GM18907 (cell line): ENCODE measurements at regions not wholly inside any gene's neighbourhood (a gene's known extent, or its start where the extent isn't known, plus 50 kb on each side); places are given as distances from the start of the nearest gene placed in this dataset.
A peak's percentile ranks its signal among the peaks of the same experiment; 100 is the strongest.
"Not testable (repeated sequence)": the region's sequence is repeated elsewhere in the genome, so short reads cannot be mapped to it uniquely, and the experiment has no call there.

ENCODE experiments used
- ATAC-seq: cut with Tn5 transposase; IDR thresholded peaks from one replicate; pipeline ENCODE4 v1.9.1; 2021; ENCODE audit warnings: mild to moderate bottlenecking, moderate library complexity; ENCODE audit not compliant: unreplicated experiment

DNA sequence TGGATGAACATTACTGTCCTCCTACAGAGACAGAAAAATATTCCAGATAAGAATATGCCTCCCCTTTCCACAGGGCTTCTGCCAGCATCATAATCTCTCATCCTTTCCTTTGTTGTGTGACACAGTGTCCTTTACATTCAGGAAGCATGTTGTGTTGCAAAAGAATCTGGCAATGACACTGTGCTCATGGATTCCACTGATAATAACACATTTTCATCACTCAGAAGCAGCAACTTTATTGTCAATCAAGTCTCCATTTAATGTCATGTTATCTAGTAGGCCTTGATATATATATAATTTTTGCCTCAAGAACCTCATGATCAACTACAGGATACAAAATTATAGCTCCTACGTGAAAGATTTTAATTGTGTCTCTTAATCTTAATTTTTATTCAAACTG lies 833.9 kb downstream of the FSTL5 start:
- no peak for ATAC-seq

DNA sequence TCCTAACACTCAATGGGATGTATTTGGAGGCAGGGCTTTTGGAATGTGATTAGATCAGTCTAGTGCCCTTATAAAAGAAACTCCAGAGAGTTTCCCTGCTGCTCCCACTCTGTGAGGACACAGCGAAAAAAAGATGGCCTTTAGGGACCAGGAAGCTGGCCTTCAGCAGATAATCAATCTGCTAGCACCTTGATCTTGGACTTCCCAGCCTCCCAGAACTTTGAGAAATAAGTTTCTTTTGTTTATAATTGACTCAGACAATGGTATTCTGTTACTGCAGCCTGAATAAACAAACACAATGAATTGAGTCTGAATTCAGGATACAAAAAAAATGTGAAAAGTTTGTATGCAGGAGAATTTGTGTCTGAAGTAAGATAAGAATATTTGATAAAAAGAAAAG lies 842.1 kb downstream of the FSTL5 start:
- no peak for ATAC-seq

DNA sequence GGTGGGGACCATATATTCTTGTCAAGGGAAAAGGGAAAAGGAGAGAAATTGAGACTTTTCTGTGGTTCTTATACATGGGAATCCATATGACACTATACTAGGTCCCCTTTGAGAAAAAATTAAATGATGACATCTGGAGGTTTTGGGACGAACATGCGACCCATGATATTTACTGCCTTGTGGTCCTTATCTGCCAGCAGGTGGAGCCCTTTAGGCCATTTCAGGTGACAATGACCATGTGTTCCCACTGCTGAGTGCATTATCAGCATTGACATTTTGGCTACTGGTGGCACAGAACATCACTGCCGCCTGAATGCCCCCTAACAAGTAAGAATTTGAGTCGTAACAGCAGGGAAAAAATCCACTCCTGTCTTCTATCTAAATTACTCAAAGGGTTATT lies 843.4 kb downstream of the FSTL5 start:
- ATAC-seq, result peak; percentile 60

DNA sequence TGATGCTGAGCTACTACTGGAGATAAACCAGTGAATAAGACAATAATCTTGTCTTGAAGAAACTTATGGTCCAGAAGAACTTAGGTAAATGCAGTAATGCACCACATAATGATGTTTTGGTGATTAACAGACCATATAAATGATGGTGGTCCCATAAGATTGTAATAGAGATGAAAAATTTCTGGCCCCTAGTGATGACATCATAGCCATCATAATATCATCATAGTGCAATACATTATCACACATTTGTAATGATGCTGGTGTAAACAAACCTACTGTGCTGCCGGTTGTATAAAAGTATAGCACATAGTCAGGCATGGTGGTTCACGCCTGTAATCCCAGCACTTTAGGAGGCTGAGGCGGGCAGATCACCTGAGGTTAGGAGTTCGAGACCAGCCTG lies 846.8 kb downstream of the FSTL5 start:
- ATAC-seq, result no peak

DNA sequence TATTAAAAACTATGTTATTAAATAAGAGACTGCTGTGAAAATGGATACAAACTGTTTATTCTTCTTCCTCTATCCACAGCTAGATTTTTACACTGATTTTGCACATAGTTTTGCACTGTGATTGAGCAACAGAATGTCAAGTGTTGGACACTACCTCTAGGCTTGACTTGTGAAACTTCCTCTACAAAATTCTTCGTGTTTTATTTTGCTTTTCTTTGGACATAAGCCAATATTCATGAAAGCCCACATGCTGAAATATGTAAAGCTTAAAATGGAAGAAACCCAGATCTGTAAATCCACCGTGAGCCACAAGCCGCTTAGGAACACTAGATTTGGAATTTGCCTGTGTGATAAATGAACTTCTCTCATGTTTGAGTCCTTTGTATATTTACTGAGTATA lies 849.4 kb downstream of the FSTL5 start:
- no peak for ATAC-seq

DNA sequence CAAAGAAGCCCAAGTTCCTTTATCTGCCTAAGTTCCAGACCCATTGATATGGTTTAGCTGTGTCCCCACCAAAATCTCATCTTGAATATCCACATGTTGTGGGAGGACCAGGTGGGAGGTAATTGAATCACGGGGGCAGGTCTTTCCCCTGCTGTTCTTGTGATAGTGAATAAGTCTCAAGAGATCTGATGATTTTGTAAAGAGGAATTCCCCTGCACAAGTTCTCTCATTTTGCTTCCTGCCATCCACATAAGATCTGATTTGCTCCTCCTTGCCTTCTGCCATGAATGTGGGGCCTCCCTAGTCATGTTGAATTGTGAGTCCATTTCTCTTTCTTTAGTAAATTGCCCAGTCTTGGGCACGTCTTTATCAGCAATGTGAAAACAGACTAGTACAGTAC lies 860.2 kb downstream of the FSTL5 start:
- ATAC-seq, result no peak

DNA sequence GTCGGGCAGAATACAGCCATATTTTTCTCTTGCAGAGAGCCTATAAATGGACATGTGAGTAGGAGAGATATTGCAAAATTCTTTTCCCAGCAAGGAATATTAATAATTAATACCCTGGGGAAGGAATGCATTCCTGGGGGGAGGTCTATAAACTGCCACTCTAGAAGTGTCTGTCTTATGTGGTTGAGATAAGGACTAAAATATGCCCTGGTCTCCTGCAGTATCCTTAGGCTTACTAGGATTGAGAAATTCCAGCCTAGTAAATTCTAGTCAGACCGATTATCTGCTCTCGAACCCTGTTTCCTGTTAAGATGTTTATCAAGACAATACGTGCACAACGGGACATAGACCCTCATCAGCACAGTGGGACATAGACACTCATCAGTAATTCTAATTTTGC lies 872.6 kb downstream of the FSTL5 start:
- ATAC-seq, result no peak

DNA sequence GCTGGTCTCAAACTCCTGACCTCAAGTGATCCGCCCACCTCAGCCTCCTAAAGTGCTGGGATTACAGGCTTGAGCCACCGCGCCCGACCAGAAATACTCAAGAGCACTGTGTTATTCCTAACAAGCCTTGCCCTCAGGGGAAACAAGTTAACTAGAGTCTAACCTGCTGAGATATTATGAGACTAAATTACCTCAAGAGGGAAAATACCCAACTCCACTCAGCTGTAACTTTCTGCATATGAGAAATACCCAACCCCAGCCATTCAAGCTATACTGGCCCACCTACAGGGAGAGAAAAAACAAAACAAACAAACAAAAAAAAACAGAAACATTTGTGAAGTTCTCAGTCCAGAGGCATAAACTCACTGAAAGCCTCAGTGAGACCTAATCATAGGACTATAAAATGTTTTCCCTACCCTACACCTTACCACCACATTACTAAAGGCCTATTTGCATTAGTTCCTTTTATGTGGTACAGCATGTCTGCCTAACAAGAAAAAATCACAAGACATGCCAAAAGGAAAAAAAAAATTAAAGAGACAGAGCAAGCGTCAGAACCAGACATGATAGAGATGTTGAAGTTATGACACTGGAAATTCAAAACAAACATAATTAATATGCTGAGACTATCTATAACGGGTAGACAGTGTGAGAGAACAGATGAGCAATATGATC lies 876.0 kb downstream of the FSTL5 start:
- ATAC-seq, result peak; percentile 53

DNA sequence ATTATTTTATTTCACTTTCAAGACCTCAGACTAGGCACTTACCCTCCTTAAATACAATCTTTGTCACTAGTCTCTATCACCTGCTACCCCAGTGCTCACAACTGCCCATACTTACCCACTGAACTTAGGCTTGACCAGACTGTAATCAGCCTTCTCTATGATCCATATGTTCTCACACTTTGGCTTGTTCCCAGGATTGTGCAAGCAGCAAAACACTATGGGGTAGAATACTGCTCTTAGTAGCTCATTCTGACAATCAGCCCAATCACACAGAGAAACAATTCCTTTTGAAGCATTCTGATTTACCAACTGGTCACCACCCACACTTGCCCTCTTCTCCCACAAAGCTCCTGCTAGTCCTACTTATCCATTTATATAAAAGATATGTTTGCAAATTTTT lies 878.3 kb downstream of the FSTL5 start:
- ATAC-seq, result no peak

DNA sequence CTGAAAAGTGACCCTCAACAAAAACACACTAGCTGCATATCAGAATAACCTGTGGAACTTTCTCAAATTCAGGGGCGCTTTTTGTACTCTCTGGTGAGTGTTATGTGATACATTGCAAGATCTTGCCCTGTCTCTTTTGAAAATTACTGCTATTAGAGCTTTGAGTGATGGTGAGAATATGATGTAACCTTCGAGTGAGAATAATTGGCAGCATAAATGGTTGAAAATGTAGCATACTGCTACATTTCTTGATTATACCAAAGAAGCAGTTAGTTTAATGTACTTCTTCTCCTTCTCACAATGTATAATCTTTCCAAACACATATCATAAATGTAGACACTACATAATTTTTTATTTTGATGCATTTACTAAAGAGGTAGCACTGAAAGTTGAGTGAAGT lies 882.9 kb downstream of the FSTL5 start:
- no peak for ATAC-seq

DNA sequence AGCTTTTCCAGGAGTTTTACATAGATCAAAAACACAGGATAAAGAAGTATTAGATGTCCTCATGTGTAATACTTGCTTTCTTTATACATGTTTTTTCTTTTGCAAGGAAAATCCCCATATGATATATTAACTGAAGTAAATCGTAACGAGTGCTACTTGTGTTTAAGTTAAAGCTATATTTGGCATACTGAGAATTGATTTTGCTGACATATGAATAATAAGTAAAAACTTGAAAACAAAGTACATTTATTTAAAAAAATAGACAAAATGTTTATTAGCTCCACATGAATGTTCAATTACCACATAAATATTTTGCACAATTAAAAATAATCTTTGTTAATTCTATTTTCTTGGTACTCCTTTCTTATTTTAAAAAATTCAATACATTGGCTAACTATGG lies 884.7 kb downstream of the FSTL5 start:
- ATAC-seq, result no peak

DNA sequence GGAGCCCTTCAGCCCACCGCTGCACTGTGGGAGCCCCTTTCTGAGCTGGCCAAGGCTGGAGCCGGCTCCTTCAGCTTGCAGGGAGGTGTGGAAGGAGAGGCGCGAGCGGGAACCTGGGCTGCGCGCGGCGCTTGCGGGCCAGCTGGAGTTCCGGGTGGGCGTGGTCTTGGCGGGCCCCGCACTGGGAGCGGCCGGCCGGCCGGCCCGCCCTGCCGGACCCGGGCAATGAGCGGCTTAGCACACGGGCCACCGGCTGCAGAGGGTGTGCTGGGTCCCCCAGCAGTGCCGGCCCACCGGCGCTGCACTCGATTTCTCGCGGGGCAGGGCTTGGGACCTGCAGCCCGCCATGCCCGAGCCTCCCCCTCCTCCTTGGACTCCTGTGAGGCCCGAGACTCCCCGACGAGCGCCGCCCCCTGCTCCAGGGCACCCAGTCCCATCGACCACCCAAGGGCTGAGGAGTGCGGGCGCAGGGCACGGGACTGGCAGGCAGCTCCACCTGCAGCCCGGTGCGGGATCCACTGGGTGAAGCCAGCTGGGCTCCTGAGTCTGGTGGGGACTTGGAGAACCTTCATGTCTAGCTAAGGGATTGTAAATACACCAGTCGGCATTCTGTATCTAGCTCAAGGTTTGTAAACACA lies 886.5 kb downstream of the FSTL5 start:
- not testable (repeated sequence) for ATAC-seq

DNA sequence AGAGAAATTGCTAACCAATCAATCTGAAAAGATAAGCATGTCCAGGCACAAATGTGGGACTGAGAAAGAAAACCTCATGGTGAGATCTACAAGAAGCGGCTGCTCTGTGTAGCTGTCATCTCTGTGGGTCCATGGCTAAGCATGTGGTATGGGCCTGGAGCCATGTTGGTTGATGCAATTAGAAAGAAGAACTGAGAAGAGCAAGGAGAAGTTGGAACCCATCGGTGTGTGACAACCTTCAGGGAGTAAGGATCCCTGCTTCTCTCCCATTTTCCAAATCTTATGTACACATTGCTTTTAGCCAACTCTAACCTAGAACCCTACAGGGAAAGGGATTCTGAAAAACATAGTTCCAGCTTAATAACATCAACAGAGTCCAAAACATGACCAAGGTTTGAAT lies 890.2 kb downstream of the FSTL5 start:
- ATAC-seq, result no peak

DNA sequence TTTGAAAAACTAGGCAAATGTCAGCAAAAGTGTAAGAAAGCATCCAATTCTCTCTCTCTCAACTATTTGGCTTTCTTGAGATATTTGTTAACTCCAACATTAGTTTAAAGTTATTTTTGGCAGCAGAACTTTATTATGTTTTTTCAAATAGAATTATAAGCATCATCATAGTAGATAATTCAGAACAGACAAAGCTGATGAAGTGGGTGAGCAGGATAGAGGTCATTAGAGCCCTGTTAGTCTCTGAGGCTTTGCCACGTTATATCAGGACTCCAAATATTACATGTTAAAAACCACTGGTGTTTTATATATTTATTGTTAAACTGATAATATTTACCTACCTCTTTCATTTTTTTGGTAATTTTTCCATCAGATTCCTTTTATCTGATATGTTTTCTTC lies 903.0 kb downstream of the FSTL5 start:
- no peak for ATAC-seq

DNA sequence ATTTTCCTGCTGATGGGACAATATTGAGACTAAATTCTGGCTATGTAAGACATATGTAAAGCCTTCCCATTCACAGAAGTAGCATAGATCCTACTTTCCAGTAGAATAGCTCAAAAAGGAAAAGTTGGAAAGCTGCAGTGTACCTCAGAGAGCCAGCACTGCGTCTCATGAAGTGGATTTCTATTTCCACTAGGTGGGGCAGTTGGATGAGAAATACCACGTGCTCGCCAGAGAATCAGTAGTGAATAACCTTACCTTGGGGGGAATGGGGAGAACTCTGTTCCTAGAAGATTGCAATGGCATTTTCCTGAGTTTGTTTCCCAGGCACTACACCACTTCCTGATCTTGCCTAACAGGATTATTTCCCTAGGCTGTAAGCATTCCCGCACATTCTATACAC lies 907.1 kb downstream of the FSTL5 start:
- no peak for ATAC-seq

DNA sequence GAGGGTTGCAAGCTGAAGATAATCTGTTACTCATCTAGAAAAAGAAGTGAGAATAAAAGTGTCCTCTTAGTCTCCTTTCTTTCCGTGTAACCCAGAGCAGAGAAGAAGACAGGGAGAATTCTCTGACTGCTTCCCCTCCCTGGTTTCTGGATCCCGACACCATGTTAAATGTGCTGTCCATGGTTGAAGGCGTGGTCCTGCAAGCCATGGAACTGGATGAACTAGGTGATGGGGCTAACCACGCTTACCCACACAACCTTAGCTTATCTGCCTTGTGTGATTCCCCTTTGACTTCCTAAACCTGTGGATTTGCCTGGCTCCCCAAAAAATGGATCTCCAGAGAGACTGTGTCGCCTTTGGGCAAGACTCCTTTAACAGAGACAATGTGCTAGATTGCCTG lies 907.6 kb downstream of the FSTL5 start:
- ATAC-seq, result no peak

DNA sequence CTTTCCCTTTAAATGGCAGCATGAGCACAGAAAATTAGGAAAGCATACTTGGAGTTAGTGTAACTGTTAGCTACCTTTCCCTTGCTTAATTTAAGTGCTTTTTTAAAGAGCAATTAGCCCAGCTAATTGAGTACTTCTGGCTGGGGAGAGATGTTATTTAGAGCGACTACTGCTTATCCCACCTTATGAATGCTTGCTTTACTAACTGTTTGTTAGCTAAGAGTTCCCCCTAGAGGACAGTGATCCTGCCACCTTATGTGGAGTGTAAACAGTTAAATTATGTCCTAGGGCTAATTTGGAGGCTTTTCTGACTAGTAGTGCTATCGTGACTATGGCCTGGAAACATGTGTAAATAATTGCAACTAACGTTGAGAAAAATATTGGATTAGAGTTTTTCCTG lies 909.4 kb downstream of the FSTL5 start:
- no peak for ATAC-seq

DNA sequence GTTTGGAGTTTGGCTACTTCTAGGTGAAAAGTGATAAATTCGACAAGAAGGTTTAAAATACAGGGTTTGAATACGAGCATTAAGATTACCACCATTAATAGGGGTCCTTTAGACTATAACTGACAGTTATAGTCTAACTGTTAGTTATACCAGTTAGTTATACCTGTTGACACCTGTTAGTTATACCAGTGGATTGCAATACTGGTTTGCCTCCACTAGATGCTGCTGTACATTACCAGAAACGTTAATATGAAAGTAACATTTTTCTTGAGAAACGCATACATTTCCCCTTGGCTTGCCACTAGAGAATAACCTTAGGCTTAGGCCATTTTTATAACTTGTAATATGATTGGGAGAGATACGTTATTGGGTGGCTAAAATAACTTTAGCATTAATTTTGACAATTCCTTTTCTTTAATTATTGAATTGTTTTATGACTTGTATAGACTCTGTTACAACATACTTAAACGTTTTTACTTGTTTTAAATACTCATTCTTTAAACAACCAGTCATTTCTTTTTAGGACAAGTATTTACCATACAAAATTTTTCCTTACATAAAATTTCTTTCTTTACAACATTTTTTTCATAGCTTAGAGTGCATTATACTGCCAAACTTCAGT lies 911.2 kb downstream of the FSTL5 start:
- ATAC-seq, result peak; percentile 82

DNA sequence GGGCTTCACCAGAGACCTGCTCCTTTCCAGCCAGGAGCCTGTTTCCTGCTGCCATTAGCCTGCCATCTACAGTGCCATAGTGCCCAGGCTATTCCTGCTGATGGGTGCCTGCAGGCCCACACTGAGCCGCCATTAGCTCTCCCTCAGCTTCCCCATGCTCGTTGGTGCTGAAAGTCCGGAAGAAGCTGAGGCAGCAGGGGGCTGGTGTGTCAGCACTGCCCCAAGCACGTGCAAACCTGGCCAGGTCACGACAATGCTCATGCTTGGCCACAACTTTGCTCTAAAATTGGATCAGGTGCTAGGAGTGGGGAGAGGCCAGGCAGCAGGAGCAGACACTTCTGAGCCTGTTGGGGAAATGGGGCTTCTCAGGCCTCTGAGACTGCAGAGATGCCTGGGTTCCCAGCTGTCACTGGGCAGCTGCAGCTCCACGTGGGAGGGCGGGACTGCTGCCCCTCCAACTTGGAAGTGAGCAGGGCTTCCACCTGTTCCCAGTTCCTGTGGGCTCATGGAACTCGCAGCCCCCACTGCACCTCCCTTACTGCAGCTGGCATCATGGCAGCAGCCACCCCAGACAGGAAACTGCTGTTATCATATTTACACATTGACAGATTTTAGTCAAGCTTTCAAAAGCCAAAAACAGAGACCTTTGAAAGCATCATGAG lies 913.9 kb downstream of the FSTL5 start:
- ATAC-seq, result no peak

DNA sequence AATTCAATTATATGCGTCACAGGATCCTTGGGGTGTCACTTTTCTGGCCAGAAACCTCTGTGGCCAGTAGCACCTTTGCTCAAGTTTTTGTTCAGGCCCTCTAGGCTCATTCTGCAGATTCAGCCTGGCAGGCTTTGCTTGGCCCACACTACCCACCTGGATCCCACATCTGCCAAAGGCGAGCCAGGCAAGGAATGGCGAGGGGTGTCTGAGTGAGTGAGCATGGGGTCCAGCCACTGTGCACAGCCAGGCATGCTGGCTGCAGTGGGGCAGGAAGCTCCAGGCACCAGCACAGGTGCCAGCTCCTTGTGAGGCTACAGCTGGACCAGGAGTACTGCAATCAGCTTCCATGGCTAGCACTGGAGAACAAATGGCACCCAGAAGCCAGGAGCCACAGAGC lies 914.9 kb downstream of the FSTL5 start:
- no peak for ATAC-seq

DNA sequence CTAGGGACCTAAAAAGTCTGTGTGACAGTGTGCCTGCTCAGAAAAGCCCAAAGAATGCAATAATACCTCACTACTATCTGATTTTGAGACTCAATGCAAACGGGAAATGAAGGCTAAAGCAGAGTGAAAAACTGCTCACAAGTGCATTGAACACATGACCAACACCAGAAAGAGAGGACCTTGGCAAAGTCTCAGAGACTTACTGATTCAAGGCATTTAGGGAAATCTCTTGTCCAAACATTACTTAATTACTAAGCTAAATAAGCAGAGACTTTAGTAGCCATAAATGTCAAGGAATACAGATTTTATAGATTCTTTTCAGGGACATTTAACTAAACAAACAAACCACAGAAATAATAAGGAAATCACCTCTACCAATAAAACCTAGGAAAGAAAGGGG lies 916.0 kb downstream of the FSTL5 start:
- no peak for ATAC-seq

DNA sequence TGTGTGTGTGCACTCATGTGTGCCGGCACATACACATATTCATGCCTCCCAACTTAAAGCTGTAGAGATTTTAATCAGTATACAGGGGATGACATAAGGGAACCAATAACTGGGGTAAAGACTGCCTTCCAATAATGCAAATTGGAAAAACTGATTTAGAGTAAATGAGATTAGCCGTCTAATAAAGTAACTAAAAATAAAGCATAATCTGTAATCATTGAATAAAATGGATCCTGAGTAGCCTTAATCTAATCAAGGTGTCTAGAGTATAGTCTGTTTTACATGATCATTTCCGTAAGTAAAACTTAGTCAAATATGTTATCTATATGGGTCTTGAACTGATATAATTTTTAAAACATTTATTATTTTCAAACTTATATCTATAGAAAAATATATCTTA lies 925.8 kb downstream of the FSTL5 start:
- ATAC-seq, result no peak
